Calu3 (cell line): ENCODE measurements at regions not wholly inside any gene's neighbourhood (a gene's known extent, or its start where the extent isn't known, plus 50 kb on each side); places are given as distances from the start of the nearest gene placed in this dataset.

Experiments used
- BruUV-seq: library from RNA; stranded (reverse); fragments of 400-500 nt; replicated peaks from 2 replicates; lab custom pipeline; 2021; lab: Mats Ljungman, UMichigan
- CTCF ChIA-PET: fragments of 300-600 bp; sonication (Branson Sonifier 250); formaldehyde crosslinking; loops from one replicate; lab custom pipeline; 2022; ENCODE audit warnings: antibody characterized with exemption; lab: Charles Lee
- DNase-seq: peaks from one replicate; pipeline ENCODE4 v3.0.0; 2022
- H3K27ac Mint-ChIP-seq: one replicate; pipeline ENCODE4 v1.8.0; 2022; ENCODE audit warnings: mixed read lengths; ENCODE audit not compliant: unreplicated experiment
- H3K27me3 Mint-ChIP-seq: one replicate; pipeline ENCODE4 v1.8.0; 2022; ENCODE audit warnings: mixed read lengths; ENCODE audit not compliant: unreplicated experiment
- H3K36me3 Mint-ChIP-seq: one replicate; pipeline ENCODE4 v1.8.0; 2022; ENCODE audit warnings: mild to moderate bottlenecking, moderate library complexity, mixed read lengths; ENCODE audit not compliant: insufficient read depth, unreplicated experiment
- H3K4me1 Mint-ChIP-seq: one replicate; pipeline ENCODE4 v1.8.0; 2022; ENCODE audit warnings: mild to moderate bottlenecking, low read depth, mixed read lengths; ENCODE audit not compliant: unreplicated experiment
- H3K4me3 Mint-ChIP-seq: one replicate; pipeline ENCODE4 v1.8.0; 2022; ENCODE audit warnings: mild to moderate bottlenecking, low read depth, moderate library complexity, mixed read lengths; ENCODE audit not compliant: unreplicated experiment
- H3K9me3 Mint-ChIP-seq: one replicate; pipeline ENCODE4 v1.8.0; 2022; ENCODE audit warnings: low read depth, mixed read lengths; ENCODE audit not compliant: unreplicated experiment
- intact Hi-C: fragments of 100-400 bp; cut with micrococcal nuclease; formaldehyde crosslinking; loops from one replicate; pipeline ENCODE4 v1.10.0; 2022; ENCODE audit not compliant: unreplicated experiment
- TF ChIP-seq, protein P1 (sequence below): fragments of 200-600 bp; IDR thresholded peaks from one replicate; pipeline ENCODE4 v1.8.0; 2022; ENCODE audit warnings: antibody characterized with exemption; ENCODE audit not compliant: unreplicated experiment

DNA sequence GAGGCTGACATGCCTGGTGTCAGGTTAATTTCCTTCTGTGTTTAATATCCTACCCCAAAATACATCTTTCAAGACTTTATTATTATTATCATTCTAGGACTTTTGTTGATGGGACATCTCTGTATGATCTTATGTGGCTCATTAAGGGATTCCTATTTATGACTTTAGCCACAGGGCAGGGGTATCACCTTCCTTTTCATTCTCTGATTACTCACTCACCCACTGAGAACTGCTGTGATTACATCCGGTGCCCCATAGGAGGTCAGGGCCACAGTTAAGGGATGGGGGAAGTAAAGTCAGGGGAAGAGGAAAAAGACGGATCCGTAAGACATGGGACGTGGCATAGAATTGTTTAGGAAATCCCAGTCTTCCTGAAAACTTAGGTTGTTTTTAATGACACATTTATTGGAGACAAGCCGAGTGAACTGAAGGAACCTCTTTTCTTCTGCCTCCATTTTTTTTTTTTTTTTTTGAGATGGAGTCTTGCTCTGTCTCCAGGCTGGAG, 61.0 kb upstream of the PITRM1 start:
- Mint-ChIP-seq H3K4me1 (no peaks in the 10 kb centered on the region), H3K4me3 (no peak overlapping the region), H3K27me3 (no peaks in the 10 kb centered on the region), H3K36me3 (no peaks in the 10 kb centered on the region), H3K9me3 (no peaks in the 10 kb centered on the region), H3K27ac (no peak overlapping the region)
- no TSS peak for BruUV-seq
- intact Hi-C loops, result loop anchor here (10.0 kb wide), 1 partner anchor 1421 kb away; no protein-coding TSS in a partner anchor
- CTCF ChIA-PET, result no interaction called here
- TF ChIP-seq, protein P1, sequence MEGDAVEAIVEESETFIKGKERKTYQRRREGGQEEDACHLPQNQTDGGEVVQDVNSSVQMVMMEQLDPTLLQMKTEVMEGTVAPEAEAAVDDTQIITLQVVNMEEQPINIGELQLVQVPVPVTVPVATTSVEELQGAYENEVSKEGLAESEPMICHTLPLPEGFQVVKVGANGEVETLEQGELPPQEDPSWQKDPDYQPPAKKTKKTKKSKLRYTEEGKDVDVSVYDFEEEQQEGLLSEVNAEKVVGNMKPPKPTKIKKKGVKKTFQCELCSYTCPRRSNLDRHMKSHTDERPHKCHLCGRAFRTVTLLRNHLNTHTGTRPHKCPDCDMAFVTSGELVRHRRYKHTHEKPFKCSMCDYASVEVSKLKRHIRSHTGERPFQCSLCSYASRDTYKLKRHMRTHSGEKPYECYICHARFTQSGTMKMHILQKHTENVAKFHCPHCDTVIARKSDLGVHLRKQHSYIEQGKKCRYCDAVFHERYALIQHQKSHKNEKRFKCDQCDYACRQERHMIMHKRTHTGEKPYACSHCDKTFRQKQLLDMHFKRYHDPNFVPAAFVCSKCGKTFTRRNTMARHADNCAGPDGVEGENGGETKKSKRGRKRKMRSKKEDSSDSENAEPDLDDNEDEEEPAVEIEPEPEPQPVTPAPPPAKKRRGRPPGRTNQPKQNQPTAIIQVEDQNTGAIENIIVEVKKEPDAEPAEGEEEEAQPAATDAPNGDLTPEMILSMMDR, result no peak
- no peak for DNase-seq

DNA sequence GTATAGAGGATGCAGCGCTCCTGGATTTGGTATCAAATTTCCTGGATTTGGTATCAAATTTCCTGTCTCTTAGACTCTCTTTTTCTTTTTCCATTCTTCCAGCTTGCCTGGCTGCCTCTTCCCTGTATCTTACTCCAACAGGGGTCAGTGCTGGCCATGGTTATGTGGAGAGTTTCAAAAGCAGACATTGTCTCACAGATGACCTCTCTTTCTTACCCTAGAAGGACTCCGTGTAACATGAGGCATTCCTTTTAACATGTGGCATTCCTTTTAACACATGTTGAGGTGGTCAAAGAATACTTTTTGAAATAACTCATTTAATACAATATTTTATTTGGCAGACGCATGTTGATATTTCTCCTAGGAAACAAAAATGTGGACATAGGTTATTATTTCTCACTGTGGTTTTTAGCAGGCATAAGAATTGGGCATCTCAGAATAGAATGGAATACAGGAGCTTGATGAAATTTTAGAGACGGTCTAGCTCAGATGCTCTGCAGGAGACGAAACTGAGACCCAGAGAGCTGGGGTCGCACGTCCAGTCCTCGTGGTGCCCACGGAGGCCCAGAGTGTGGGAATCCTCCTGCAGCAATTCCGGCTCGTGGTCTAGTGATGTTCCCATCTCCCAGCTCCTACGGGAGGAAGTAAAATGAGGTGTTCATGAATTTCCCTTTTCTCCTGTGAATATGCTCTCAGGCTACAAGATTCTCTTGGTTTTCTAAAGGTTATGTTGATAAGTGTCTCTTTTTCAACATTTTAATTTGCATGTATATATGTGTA, 59.6 kb upstream of the PITRM1 start:
- TF ChIP-seq, protein P1, result no peak
- H3K27ac Mint-ChIP-seq, result no peak overlapping the region
- CTCF ChIA-PET, result no interaction called here
- peaks cover 9% of the 10 kb centered on the region for H3K4me1 Mint-ChIP-seq
- H3K36me3 Mint-ChIP-seq, result no peaks in the 10 kb centered on the region
- H3K4me3 Mint-ChIP-seq, result no peak overlapping the region
- BruUV-seq, result no TSS peak
- intact Hi-C loops, result loop anchor here (10.0 kb wide), 1 partner anchor 1423 kb away; no protein-coding TSS in a partner anchor
- H3K27me3 Mint-ChIP-seq, result no peaks in the 10 kb centered on the region
- H3K9me3 Mint-ChIP-seq, result no peaks in the 10 kb centered on the region
- no peak for DNase-seq

- Mint-ChIP-seq H3K9me3 (no peaks in the 10 kb centered on the region), H3K4me3 (no peak overlapping the region), H3K36me3 (no peaks in the 10 kb centered on the region), H3K4me1 (peaks cover 9% of the 10 kb centered on the region), H3K27me3 (no peaks in the 10 kb centered on the region), H3K27ac (no peak overlapping the region)
- DNase-seq, result no peak
- no TSS peak for BruUV-seq
- TF ChIP-seq, protein P1, result no peak
- intact Hi-C loops, result loop anchor here (10.0 kb wide), 1 partner anchor 1425 kb away; no protein-coding TSS in a partner anchor
- CTCF ChIA-PET, result no interaction called here
Observed at GRCh38 chr10:3229815-3230214, 57.2 kb upstream of the PITRM1 start.

- H3K27ac Mint-ChIP-seq, result no peak overlapping the region
- TF ChIP-seq, protein P1, result no peak
- CTCF ChIA-PET, result no interaction called here
- no peaks in the 10 kb centered on the region for H3K36me3 Mint-ChIP-seq
- no peak overlapping the region for H3K4me3 Mint-ChIP-seq
- intact Hi-C loops, result no loop called here
- H3K9me3 Mint-ChIP-seq, result no peaks in the 10 kb centered on the region
- H3K27me3 Mint-ChIP-seq, result no peaks in the 10 kb centered on the region
- H3K4me1 Mint-ChIP-seq, result peaks cover 9% of the 10 kb centered on the region
- DNase-seq, result no peak
- BruUV-seq, result no TSS peak
Observed at GRCh38 chr10:3228629-3228945, 56.0 kb upstream of the PITRM1 start.
